MCF 10A (cell line): ENCODE measurements at regions not wholly inside any gene's neighbourhood (a gene's known extent, or its start where the extent isn't known, plus 50 kb on each side); places are given as distances from the start of the nearest gene placed in this dataset.

Experiments used
- BruUV-seq: library from RNA; stranded (reverse); fragments of 400-500 nt; replicated peaks from 2 replicates; lab custom pipeline; 2021; lab: Mats Ljungman, UMichigan
- CTCF ChIA-PET: fragments of 300-600 bp; sonication (Branson Sonifier 250); formaldehyde crosslinking; extraction: SDS; loops from one replicate; lab custom pipeline; 2021; ENCODE audit warnings: antibody characterized with exemption, inconsistent platforms; lab: Yijun Ruan, JAX
- POLR2A ChIA-PET: fragments of 300-600, 350-650 bp; sonication (Branson Sonifier 250); formaldehyde crosslinking; extraction: SDS; loops from one replicate; lab custom pipeline; 2020; ENCODE audit warnings: antibody characterized with exemption, inconsistent platforms; lab: Yijun Ruan, JAX
- DNase-seq: peaks from one replicate; pipeline ENCODE4 v3.0.0-alpha.2; 2018; ENCODE audit not compliant: unreplicated experiment
- H3K27ac Mint-ChIP-seq: one replicate; pipeline ENCODE4 v1.8.0; 2022; ENCODE audit warnings: mild to moderate bottlenecking, low read depth, mixed read lengths; ENCODE audit not compliant: unreplicated experiment
- H3K27me3 Mint-ChIP-seq: one replicate; pipeline ENCODE4 v1.8.0; 2022; ENCODE audit warnings: mixed read lengths; ENCODE audit not compliant: insufficient read depth, unreplicated experiment
- H3K36me3 Mint-ChIP-seq: one replicate; pipeline ENCODE4 v1.8.0; 2022; ENCODE audit warnings: mild to moderate bottlenecking, moderate library complexity, mixed read lengths; ENCODE audit not compliant: insufficient read depth, unreplicated experiment
- H3K4me1 Mint-ChIP-seq: one replicate; pipeline ENCODE4 v1.8.0; 2022; ENCODE audit warnings: mixed read lengths; ENCODE audit not compliant: insufficient read depth, unreplicated experiment
- H3K4me3 Mint-ChIP-seq: one replicate; pipeline ENCODE4 v1.8.0; 2022; ENCODE audit warnings: mild to moderate bottlenecking, moderate library complexity, mixed read lengths; ENCODE audit not compliant: unreplicated experiment
- H3K9me3 Mint-ChIP-seq: one replicate; pipeline ENCODE4 v1.8.0; 2022; ENCODE audit warnings: mixed read lengths; ENCODE audit not compliant: unreplicated experiment
- CTCF ChIP-seq: fragments of 200-600 bp; IDR thresholded peaks from one replicate; pipeline ENCODE4 v1.8.0; 2022; ENCODE audit warnings: antibody characterized with exemption, mild to moderate bottlenecking; ENCODE audit not compliant: unreplicated experiment
- intact Hi-C: fragments of 100-400 bp; cut with micrococcal nuclease; formaldehyde crosslinking; loops from 2 replicates; pipeline ENCODE4 v1.14.1; 2022

GRCh38 chr12:132424811-132425210 is 65.1 kb upstream of the FBRSL1 start:
- H3K4me1 Mint-ChIP-seq = peaks cover 10% of the 10 kb centered on the region
- POLR2A ChIA-PET = no interaction called here
- CTCF ChIA-PET = interaction anchor here (3.4 kb wide), 1 partner anchor 10 kb away, joined by 14 read pairs; no protein-coding TSS in a partner anchor
- intact Hi-C loops = no loop called here
- H3K27ac Mint-ChIP-seq = no peak overlapping the region
- DNase-seq = no peak
- BruUV-seq = no TSS peak
- H3K4me3 Mint-ChIP-seq = no peak overlapping the region
- no peak for TF ChIP-seq CTCF
- H3K9me3 Mint-ChIP-seq = no peaks in the 10 kb centered on the region
- H3K27me3 Mint-ChIP-seq = peaks cover 58% of the 10 kb centered on the region
- H3K36me3 Mint-ChIP-seq = no peaks in the 10 kb centered on the region

GRCh38 chr12:132423820-132424645 is 65.9 kb upstream of the FBRSL1 start:
- CTCF ChIA-PET = interaction anchor here (0.5 to 3.4 kb wide), 2 partner anchors 9 to 210 kb away, joined by 3 to 14 read pairs; no protein-coding TSS in a partner anchor
- intact Hi-C loops = no loop called here
- H3K27ac Mint-ChIP-seq = no peak overlapping the region
- no TSS peak for BruUV-seq
- POLR2A ChIA-PET = no interaction called here
- peaks cover 66% of the 10 kb centered on the region for H3K27me3 Mint-ChIP-seq
- no peaks in the 10 kb centered on the region for H3K9me3 Mint-ChIP-seq
- DNase-seq = no peak
- no peak for TF ChIP-seq CTCF
- H3K4me1 Mint-ChIP-seq = peaks cover 7% of the 10 kb centered on the region
- no peaks in the 10 kb centered on the region for H3K36me3 Mint-ChIP-seq
- H3K4me3 Mint-ChIP-seq = no peak overlapping the region

GRCh38 chr12:132423251-132423819 is 66.6 kb upstream of the FBRSL1 start:
- no TSS peak for BruUV-seq
- Mint-ChIP-seq H3K4me1 (peaks cover 6% of the 10 kb centered on the region), H3K4me3 (no peak overlapping the region), H3K27me3 (peaks cover 73% of the 10 kb centered on the region), H3K36me3 (no peaks in the 10 kb centered on the region), H3K27ac (no peak overlapping the region), H3K9me3 (no peaks in the 10 kb centered on the region)
- intact Hi-C loops = no loop called here
- CTCF ChIA-PET = interaction anchor here (0.5 to 3.4 kb wide), 2 partner anchors 8 to 211 kb away, joined by 3 to 14 read pairs; no protein-coding TSS in a partner anchor
- no peak for DNase-seq
- POLR2A ChIA-PET = no interaction called here
- TF ChIP-seq CTCF = no peak

- Mint-ChIP-seq H3K4me1 (peaks cover 6% of the 10 kb centered on the region), H3K27me3 (peaks cover 81% of the 10 kb centered on the region), H3K36me3 (no peaks in the 10 kb centered on the region), H3K9me3 (no peaks in the 10 kb centered on the region), H3K27ac (no peak overlapping the region), H3K4me3 (no peak overlapping the region)
- ChIA-PET POLR2A (no interaction called here), CTCF (no interaction called here)
- no peak for TF ChIP-seq CTCF
- BruUV-seq = no TSS peak
- no peak for DNase-seq
- intact Hi-C loops = no loop called here
Observed at GRCh38 chr12:132422381-132423043, 67.4 kb upstream of the FBRSL1 start.
